ENCODE measurements at regions not wholly inside any gene's neighbourhood (a gene's known extent, or its start where the extent isn't known, plus 50 kb on each side); places are given as distances from the start of the nearest gene placed in this dataset.

DNA sequence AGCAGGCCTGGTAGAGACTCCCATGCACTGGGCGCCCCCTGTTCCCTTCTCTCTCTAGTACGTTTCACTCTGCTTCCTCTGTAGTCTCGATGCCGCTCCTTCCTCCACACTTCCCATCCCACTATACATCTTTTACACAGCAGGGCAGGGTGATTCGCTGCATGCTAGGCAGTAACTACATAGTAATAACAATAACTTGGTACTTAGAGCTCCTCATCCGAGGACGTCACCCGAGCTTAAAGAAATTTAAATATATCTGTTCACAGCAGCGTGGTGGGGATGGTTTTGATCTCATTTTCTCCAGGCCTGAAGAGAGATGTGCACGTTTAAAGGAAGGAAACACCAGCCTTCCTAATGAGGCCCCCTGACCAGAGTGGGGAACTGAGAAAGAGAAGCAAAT is 276.9 kb downstream of the SKAP2 start:
- intact Hi-C loops (cut with micrococcal nuclease) = no loop called here
- H3K79me2 ChIP-seq (ENCODE audit: insufficient read depth, low read length) = no peaks in the 10 kb centered on the region
- TF ChIP-seq SP1 (IDR thresholded peaks at IDR 0.05; ENCODE audit: low read depth) (no peak), TCF7L2 (IDR thresholded peaks at IDR 0.05; ENCODE audit: borderline replicate concordance, extremely low read depth, insufficient read depth, insufficient read length) (no peak), CBX3 (IDR thresholded peaks at IDR 0.05; ENCODE audit: low read depth) (no peak), POLR2AphosphoS5 (IDR thresholded peaks at IDR 0.05; ENCODE audit: low read depth, low read length) (no peak), EGR1 (IDR thresholded peaks at IDR 0.05; ENCODE audit: low read depth) (no peak), EZH2phosphoT487 (IDR thresholded peaks at IDR 0.05; ENCODE audit: borderline replicate concordance) (no peak), YY1 (IDR thresholded peaks at IDR 0.05; ENCODE audit: extremely low read depth, insufficient replicate concordance, low read depth, low read length) (no peak), ZFX (IDR thresholded peaks at IDR 0.05) (no peak)
- TF ChIP-seq, protein P1, sequence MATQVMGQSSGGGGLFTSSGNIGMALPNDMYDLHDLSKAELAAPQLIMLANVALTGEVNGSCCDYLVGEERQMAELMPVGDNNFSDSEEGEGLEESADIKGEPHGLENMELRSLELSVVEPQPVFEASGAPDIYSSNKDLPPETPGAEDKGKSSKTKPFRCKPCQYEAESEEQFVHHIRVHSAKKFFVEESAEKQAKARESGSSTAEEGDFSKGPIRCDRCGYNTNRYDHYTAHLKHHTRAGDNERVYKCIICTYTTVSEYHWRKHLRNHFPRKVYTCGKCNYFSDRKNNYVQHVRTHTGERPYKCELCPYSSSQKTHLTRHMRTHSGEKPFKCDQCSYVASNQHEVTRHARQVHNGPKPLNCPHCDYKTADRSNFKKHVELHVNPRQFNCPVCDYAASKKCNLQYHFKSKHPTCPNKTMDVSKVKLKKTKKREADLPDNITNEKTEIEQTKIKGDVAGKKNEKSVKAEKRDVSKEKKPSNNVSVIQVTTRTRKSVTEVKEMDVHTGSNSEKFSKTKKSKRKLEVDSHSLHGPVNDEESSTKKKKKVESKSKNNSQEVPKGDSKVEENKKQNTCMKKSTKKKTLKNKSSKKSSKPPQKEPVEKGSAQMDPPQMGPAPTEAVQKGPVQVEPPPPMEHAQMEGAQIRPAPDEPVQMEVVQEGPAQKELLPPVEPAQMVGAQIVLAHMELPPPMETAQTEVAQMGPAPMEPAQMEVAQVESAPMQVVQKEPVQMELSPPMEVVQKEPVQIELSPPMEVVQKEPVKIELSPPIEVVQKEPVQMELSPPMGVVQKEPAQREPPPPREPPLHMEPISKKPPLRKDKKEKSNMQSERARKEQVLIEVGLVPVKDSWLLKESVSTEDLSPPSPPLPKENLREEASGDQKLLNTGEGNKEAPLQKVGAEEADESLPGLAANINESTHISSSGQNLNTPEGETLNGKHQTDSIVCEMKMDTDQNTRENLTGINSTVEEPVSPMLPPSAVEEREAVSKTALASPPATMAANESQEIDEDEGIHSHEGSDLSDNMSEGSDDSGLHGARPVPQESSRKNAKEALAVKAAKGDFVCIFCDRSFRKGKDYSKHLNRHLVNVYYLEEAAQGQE (IDR thresholded peaks at IDR 0.05; ENCODE audit: low read depth) = no peak
- TF ChIP-seq, protein P2, sequence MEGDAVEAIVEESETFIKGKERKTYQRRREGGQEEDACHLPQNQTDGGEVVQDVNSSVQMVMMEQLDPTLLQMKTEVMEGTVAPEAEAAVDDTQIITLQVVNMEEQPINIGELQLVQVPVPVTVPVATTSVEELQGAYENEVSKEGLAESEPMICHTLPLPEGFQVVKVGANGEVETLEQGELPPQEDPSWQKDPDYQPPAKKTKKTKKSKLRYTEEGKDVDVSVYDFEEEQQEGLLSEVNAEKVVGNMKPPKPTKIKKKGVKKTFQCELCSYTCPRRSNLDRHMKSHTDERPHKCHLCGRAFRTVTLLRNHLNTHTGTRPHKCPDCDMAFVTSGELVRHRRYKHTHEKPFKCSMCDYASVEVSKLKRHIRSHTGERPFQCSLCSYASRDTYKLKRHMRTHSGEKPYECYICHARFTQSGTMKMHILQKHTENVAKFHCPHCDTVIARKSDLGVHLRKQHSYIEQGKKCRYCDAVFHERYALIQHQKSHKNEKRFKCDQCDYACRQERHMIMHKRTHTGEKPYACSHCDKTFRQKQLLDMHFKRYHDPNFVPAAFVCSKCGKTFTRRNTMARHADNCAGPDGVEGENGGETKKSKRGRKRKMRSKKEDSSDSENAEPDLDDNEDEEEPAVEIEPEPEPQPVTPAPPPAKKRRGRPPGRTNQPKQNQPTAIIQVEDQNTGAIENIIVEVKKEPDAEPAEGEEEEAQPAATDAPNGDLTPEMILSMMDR (IDR thresholded peaks at IDR 0.05 in 2 of 3, conservative IDR thresholded peaks at IDR 0.05 in 1 of 3; ENCODE audit: borderline replicate concordance in 1 of 3, insufficient read depth in 1 of 3, low read depth in 2 of 3, low read length in 2 of 3) = no peak
- TF ChIP-seq, protein P3, sequence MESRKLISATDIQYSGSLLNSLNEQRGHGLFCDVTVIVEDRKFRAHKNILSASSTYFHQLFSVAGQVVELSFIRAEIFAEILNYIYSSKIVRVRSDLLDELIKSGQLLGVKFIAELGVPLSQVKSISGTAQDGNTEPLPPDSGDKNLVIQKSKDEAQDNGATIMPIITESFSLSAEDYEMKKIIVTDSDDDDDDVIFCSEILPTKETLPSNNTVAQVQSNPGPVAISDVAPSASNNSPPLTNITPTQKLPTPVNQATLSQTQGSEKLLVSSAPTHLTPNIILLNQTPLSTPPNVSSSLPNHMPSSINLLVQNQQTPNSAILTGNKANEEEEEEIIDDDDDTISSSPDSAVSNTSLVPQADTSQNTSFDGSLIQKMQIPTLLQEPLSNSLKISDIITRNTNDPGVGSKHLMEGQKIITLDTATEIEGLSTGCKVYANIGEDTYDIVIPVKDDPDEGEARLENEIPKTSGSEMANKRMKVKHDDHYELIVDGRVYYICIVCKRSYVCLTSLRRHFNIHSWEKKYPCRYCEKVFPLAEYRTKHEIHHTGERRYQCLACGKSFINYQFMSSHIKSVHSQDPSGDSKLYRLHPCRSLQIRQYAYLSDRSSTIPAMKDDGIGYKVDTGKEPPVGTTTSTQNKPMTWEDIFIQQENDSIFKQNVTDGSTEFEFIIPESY (IDR thresholded peaks at IDR 0.05; ENCODE audit: extremely low read depth, insufficient replicate concordance, low read length) = no peak
- ATAC-seq = no peak
- H3K27me3 ChIP-seq (ENCODE audit: insufficient read depth, low read length) = peaks cover 16% of the 10 kb centered on the region; the same call in 1 of the 2 replicates
- CTCF ChIA-PET = no interaction called here
- no peaks in the 10 kb centered on the region for H3K9me3 ChIP-seq (ENCODE audit: control insufficient read depth in 1 of 2, insufficient read depth in 1 of 2, low read depth in 1 of 2, low read length in 2 of 2)
- H3K36me3 ChIP-seq (ENCODE audit: control insufficient read depth in 1 of 2, insufficient read depth in 2 of 2, low read length in 2 of 2) = no peaks in the 10 kb centered on the region
- no peak overlapping the region for H3K27ac ChIP-seq (ENCODE audit: low read depth, low read length)
- no peak overlapping the region for H3K4me3 ChIP-seq (replicated peaks in 1 of 2; ENCODE audit: low read depth in 1 of 2, low read length in 2 of 2)
- no peaks in the 10 kb centered on the region for H3K9me2 ChIP-seq (ENCODE audit: insufficient read depth)
- RAD21 ChIA-PET (ENCODE audit: low non-redundant PET in 1 of 2, low total read pairs in 2 of 2, uncharacterized antibody in 2 of 2, unreplicated experiment in 2 of 2) = no interaction called here
- BruUV-seq (replicated peaks) = no TSS peak
- POLR2A ChIA-PET = no interaction called here
- H3K4me1 ChIP-seq (ENCODE audit: control insufficient read depth in 1 of 2, insufficient read depth in 2 of 2, low read length in 2 of 2) = no peaks in the 10 kb centered on the region
- no peak overlapping the region for H3K9ac ChIP-seq (ENCODE audit: low read length)
- no peaks in the 10 kb centered on the region for H4K20me1 ChIP-seq (ENCODE audit: insufficient read depth)
- no peak overlapping the region for H3K4me2 ChIP-seq (ENCODE audit: low read length)
- no peak for DNase-seq (ENCODE audit: low read depth, low spot score)
- H2AFZ ChIP-seq (ENCODE audit: low read depth, low read length, poor library complexity, severe bottlenecking) = no peak overlapping the region
